Thyroid gland (tissue), 4 donors: ENCODE measurements at regions not wholly inside any gene's neighbourhood (a gene's known extent, or its start where the extent isn't known, plus 50 kb on each side); places are given as distances from the start of the nearest gene placed in this dataset.
"Not testable (repeated sequence)": the region's sequence is repeated elsewhere in the genome, so short reads cannot be mapped to it uniquely, and the experiment has no call there.

Source experiments
- DNase-seq, 2 donors: peaks; one replicate each; pipeline ENCODE4 v3.0.0-alpha.2; 2019
- H3K27ac ChIP-seq, 3 donors: fragments of 200-600 bp; sonication (generic); 1 replicate in 2 of 3; 2 replicates in 1 of 3; pipeline ENCODE4 v1.5.1; 2016 to 2019; ENCODE audit warnings: mild to moderate bottlenecking in 1 of 3, moderate library complexity in 1 of 3
- H3K27me3 ChIP-seq: fragments of 200-600 bp; sonication (generic); one replicate; pipeline ENCODE4 v1.5.1; 2019
- H3K36me3 ChIP-seq, 2 donors: fragments of 200-600 bp; sonication (generic); one replicate each; pipeline ENCODE4 v1.5.1; 2016 to 2019
- H3K4me1 ChIP-seq, 2 donors: fragments of 200-600 bp; sonication (generic); one replicate each; pipeline ENCODE4 v1.5.1; 2017 to 2019
- H3K4me3 ChIP-seq, 3 donors: fragments of 200-600 bp; sonication (generic); replicated peaks in 1 of 3; 1 replicate in 2 of 3; 2 replicates in 1 of 3; pipeline ENCODE4 v1.5.1; 2016; ENCODE audit warnings: mild to moderate bottlenecking in 1 of 3
- H3K9me3 ChIP-seq: fragments of 200-600 bp; sonication (generic); one replicate; pipeline ENCODE4 v1.5.1; 2017
- CTCF ChIP-seq, 6 experiments: fragments of 200-600 bp in 3 of 6; fragments of 450-650 bp in 3 of 6; sonication (generic) in 3 of 6; IDR thresholded peaks; one replicate each; pipeline ENCODE4 v1.5.1; 2016 to 2019; ENCODE audit warnings: antibody characterized with exemption in 6 of 6, mild to moderate bottlenecking in 2 of 6, inconsistent platforms in 1 of 6, moderate library complexity in 1 of 6
- POLR2A ChIP-seq, 2 donors: fragments of 450-650 bp; IDR thresholded peaks; one replicate each; pipeline ENCODE4 v1.6.1; 2017; ENCODE audit warnings: antibody characterized with exemption in 2 of 2, mild to moderate bottlenecking in 2 of 2, moderate library complexity in 1 of 2
- WGBS, 2 donors: methylation state at CpG; one replicate each; pipeline ENCODE4 v1.1.5; 2017; 5-methylcytosine and 5-hydroxymethylcytosine counted together
- intact Hi-C: fragments of 100-400 bp; cut with DNase I; formaldehyde crosslinking; loops from one replicate; pipeline ENCODE4 v1.15.1; 2023

GRCh38 chr6:19723545-19723944 is 113.6 kb upstream of the ID4 start:
- TF ChIP-seq CTCF (IDR thresholded peaks at IDR 0.05) (no peak), POLR2A (IDR thresholded peaks at IDR 0.05) (no peak)
- intact Hi-C loops = no loop called here
- no peaks in the 10 kb centered on the region for H3K27me3 ChIP-seq
- H3K4me1 ChIP-seq = peaks cover 4 to 5% of the 10 kb centered on the region in 2 donors
- H3K9me3 ChIP-seq = no peaks in the 10 kb centered on the region
- H3K4me3 ChIP-seq = no peak overlapping the region
- no peak for DNase-seq
- no peaks in the 10 kb centered on the region for H3K36me3 ChIP-seq
- H3K27ac ChIP-seq = no peak overlapping the region

- DNase-seq, intact Hi-C loops, H3K4me3 ChIP-seq, H3K27ac ChIP-seq, H3K4me1 ChIP-seq, H3K9me3 ChIP-seq, H3K27me3 ChIP-seq, H3K36me3 ChIP-seq: not testable (repeated sequence)
These were observed 111.7 kb upstream of the ID4 start for GRCh38 chr6:19725436-19725835.

GRCh38 chr6:19731282-19731681 is 105.9 kb upstream of the ID4 start:
- TF ChIP-seq CTCF (IDR thresholded peaks at IDR 0.05) (no peak), POLR2A (IDR thresholded peaks at IDR 0.05) (no peak)
- H3K36me3 ChIP-seq = no peaks in the 10 kb centered on the region
- no peak overlapping the region for H3K4me3 ChIP-seq
- WGBS, 2 donors = 90 to 98% methylated on average over 5 of the region's 5 CpGs
- intact Hi-C loops = no loop called here
- no peaks in the 10 kb centered on the region for H3K4me1 ChIP-seq
- no peak for DNase-seq
- H3K9me3 ChIP-seq = no peaks in the 10 kb centered on the region
- no peaks in the 10 kb centered on the region for H3K27me3 ChIP-seq
- no peak overlapping the region for H3K27ac ChIP-seq

- intact Hi-C loops = no loop called here
- Histone ChIP-seq H3K4me3 (no peak overlapping the region), H3K36me3 (no peaks in the 10 kb centered on the region), H3K27me3 (no peaks in the 10 kb centered on the region), H3K4me1 (no peaks in the 10 kb centered on the region), H3K27ac (no peak overlapping the region), H3K9me3 (no peaks in the 10 kb centered on the region)
- 88 to 89% methylated on average over 15 of the region's 15 CpGs for WGBS, 2 donors
- no peak for TF ChIP-seq POLR2A (IDR thresholded peaks at IDR 0.05)
- no peak for TF ChIP-seq CTCF (IDR thresholded peaks at IDR 0.05)
- DNase-seq = no peak
These were observed 103.1 kb upstream of the ID4 start for GRCh38 chr6:19734061-19734460.

- no peak for TF ChIP-seq POLR2A (IDR thresholded peaks at IDR 0.05)
- TF ChIP-seq CTCF (IDR thresholded peaks at IDR 0.05) = no peak
- no peak overlapping the region for H3K27ac ChIP-seq
- H3K4me1 ChIP-seq = no peaks in the 10 kb centered on the region
- whole genome bisulfite sequencing, 2 donors = 74 to 78% methylated on average over 2 of the region's 2 CpGs
- H3K4me3 ChIP-seq = no peak overlapping the region
- DNase-seq = no peak
- no peaks in the 10 kb centered on the region for H3K27me3 ChIP-seq
- H3K36me3 ChIP-seq = no peaks in the 10 kb centered on the region
- H3K9me3 ChIP-seq = no peaks in the 10 kb centered on the region
- intact Hi-C loops = no loop called here
These were observed 102.7 kb upstream of the ID4 start for GRCh38 chr6:19734519-19734918.

GRCh38 chr6:19736066-19736465 is 101.1 kb upstream of the ID4 start:
- Histone ChIP-seq H3K27me3 (no peaks in the 10 kb centered on the region), H3K27ac (no peak overlapping the region), H3K9me3 (no peaks in the 10 kb centered on the region), H3K36me3 (no peaks in the 10 kb centered on the region), H3K4me3 (no peak overlapping the region), H3K4me1 (no peaks in the 10 kb centered on the region)
- TF ChIP-seq POLR2A (IDR thresholded peaks at IDR 0.05) (no peak), CTCF (IDR thresholded peaks at IDR 0.05) (no peak)
- intact Hi-C loops = no loop called here
- no peak for DNase-seq
- WGBS, 2 donors = 89 to 92% methylated on average over 4 of the region's 4 CpGs
